H1 (cell line): ENCODE measurements at regions not wholly inside any gene's neighbourhood (a gene's known extent, or its start where the extent isn't known, plus 50 kb on each side); places are given as distances from the start of the nearest gene placed in this dataset.

Experiments used
- CTCF ChIA-PET: fragments of 300-600 bp; sonication (Branson Sonifier 250); formaldehyde crosslinking; loops from one replicate; lab custom pipeline; 2021; ENCODE audit not compliant: partially characterized antibody; lab: Charles Lee
- POLR2A ChIA-PET: fragments of 300-600 bp; sonication (Branson Sonifier 250); formaldehyde crosslinking; loops from one replicate; lab custom pipeline; 2021; ENCODE audit warnings: inconsistent platforms; ENCODE audit not compliant: partially characterized antibody; lab: Charles Lee
- DNase-seq, 2 experiments: peaks; one replicate each; pipeline versions ENCODE4 v3.0.0 to v3.0.0-alpha.2; 2010 to 2022; ENCODE audit warnings: low spot score in 2 of 2, low read depth in 1 of 2, mixed read lengths in 1 of 2
- FAIRE-seq: peaks from 2 replicates; lab custom pipeline; 2011; peaks lifted over from hg19 to GRCh38; lab: Jason Lieb, UNC
- H2AFZ ChIP-seq: 2 replicates; pipeline ENCODE4 v1.8.1; 2012; ENCODE audit warnings: low read length, inconsistent platforms
- H2AK5ac ChIP-seq: 2 replicates; pipeline ENCODE4 v1.6.1; 2013; ENCODE audit warnings: low read depth, low read length
- H2BK120ac ChIP-seq: replicated peaks from 2 replicates; pipeline ENCODE3; 2013; ENCODE audit warnings: low read depth, low read length, inconsistent platforms
- H2BK12ac ChIP-seq: 2 replicates; pipeline ENCODE4 v1.6.1; 2013; ENCODE audit warnings: low read depth, low read length
- H2BK15ac ChIP-seq: 2 replicates; pipeline ENCODE4 v1.6.1; 2013; ENCODE audit warnings: low read length
- H2BK20ac ChIP-seq: 2 replicates; pipeline ENCODE4 v1.6.1; 2013; ENCODE audit warnings: low read length
- H2BK5ac ChIP-seq: 2 replicates; pipeline ENCODE4 v1.6.1; 2013; ENCODE audit warnings: low read depth, low read length
- H3K14ac ChIP-seq: 2 replicates; pipeline ENCODE4 v1.6.1; 2013; ENCODE audit warnings: inconsistent platforms; ENCODE audit not compliant: insufficient read length
- H3K18ac ChIP-seq: 2 replicates; pipeline ENCODE4 v1.6.1; 2013; ENCODE audit warnings: low read length; ENCODE audit errors: extremely low read depth
- H3K23ac ChIP-seq: 2 replicates; pipeline ENCODE4 v1.6.1; 2013; ENCODE audit warnings: inconsistent platforms; ENCODE audit not compliant: insufficient read length
- H3K23me2 ChIP-seq: 2 replicates; pipeline ENCODE4 v1.6.1; 2013; ENCODE audit warnings: low read depth, low read length
- H3K27ac ChIP-seq: 2 replicates; pipeline ENCODE4 v1.6.1; 2011; ENCODE audit warnings: low read depth, low read length, inconsistent platforms
- H3K27me3 ChIP-seq, 4 experiments: replicated peaks in 1 of 4; 1 replicate in 1 of 4; 2 replicates in 3 of 4; pipeline versions ENCODE4 v1.6.1 to v1.8.1; 2011 to 2013; ENCODE audit warnings: low read length in 3 of 4, mild to moderate bottlenecking in 3 of 4, inconsistent platforms in 2 of 4, mixed read lengths in 2 of 4, moderate library complexity in 1 of 4; ENCODE audit not compliant: control insufficient read depth in 3 of 4, insufficient read depth in 3 of 4; ENCODE audit errors: extremely low read depth in 1 of 4
- H3K36me3 ChIP-seq, 4 experiments: 2 replicates each; pipeline versions ENCODE4 v1.6.1 to v1.8.1; 2011 to 2013; ENCODE audit warnings: mild to moderate bottlenecking in 4 of 4, low read length in 3 of 4, moderate library complexity in 2 of 4, control low read depth in 1 of 4, inconsistent platforms in 1 of 4; ENCODE audit not compliant: insufficient read depth in 4 of 4, control insufficient read depth in 2 of 4
- H3K4ac ChIP-seq: replicated peaks from 2 replicates; pipeline ENCODE3; 2013; ENCODE audit warnings: low read length, low read depth, mixed read lengths, inconsistent platforms; ENCODE audit not compliant: insufficient read length
- H3K4me1 ChIP-seq, 4 experiments: replicated peaks in 1 of 4; 1 replicate in 1 of 4; 2 replicates in 3 of 4; pipeline versions ENCODE4 v1.6.1 to v1.8.1; 2011 to 2013; ENCODE audit warnings: low read length in 3 of 4, inconsistent platforms in 2 of 4, mixed read lengths in 1 of 4; ENCODE audit not compliant: insufficient read depth in 4 of 4, control insufficient read depth in 3 of 4
- H3K4me2 ChIP-seq, 2 experiments: 2 replicates each; pipeline versions ENCODE4 v1.6.1 to v1.8.1; 2011 to 2013; ENCODE audit warnings: low read depth in 2 of 2, low read length in 2 of 2, control low read depth in 1 of 2, inconsistent platforms in 1 of 2, mild to moderate bottlenecking in 1 of 2; ENCODE audit not compliant: insufficient read depth in 1 of 2
- H3K4me3 ChIP-seq, 4 experiments: fragments of 200-600, 300-600 bp in 1 of 4; sonication (generic), shearing (Covaris generic), sonication (Bioruptor Twin) in 1 of 4; 2 replicates each; pipeline versions ENCODE4 v1.5.1 to v1.8.1; 2011 to 2016; ENCODE audit warnings: low read length in 4 of 4, low read depth in 3 of 4, control low read depth in 2 of 4, inconsistent platforms in 2 of 4, mild to moderate bottlenecking in 2 of 4, mixed read lengths in 1 of 4, moderate library complexity in 1 of 4; ENCODE audit not compliant: insufficient read depth in 2 of 4; ENCODE audit errors: extremely low read depth in 1 of 4
- H3K56ac ChIP-seq: replicated peaks from 2 replicates; pipeline ENCODE3; 2013; ENCODE audit warnings: low read depth, mild to moderate bottlenecking, mixed read lengths, low read length, inconsistent platforms; ENCODE audit not compliant: insufficient read length
- H3K79me1 ChIP-seq: 2 replicates; pipeline ENCODE4 v1.6.1; 2013; ENCODE audit warnings: low read depth, low read length, control low read depth
- H3K79me2 ChIP-seq, 2 experiments: 2 replicates each; pipeline versions ENCODE4 v1.6.1 to v1.8.1; 2012 to 2013; ENCODE audit warnings: low read length in 2 of 2, mild to moderate bottlenecking in 2 of 2, inconsistent platforms in 1 of 2; ENCODE audit not compliant: insufficient read depth in 2 of 2, control insufficient read depth in 1 of 2
- H3K9ac ChIP-seq, 4 experiments: replicated peaks in 1 of 4; 1 replicate in 1 of 4; 2 replicates in 3 of 4; pipeline versions ENCODE4 v1.6.1 to v1.8.1; 2011 to 2013; ENCODE audit warnings: low read depth in 3 of 4, low read length in 3 of 4, control low read depth in 2 of 4, mild to moderate bottlenecking in 2 of 4, moderate library complexity in 2 of 4, inconsistent platforms in 1 of 4; ENCODE audit errors: extremely low read depth in 1 of 4
- H3K9me3 ChIP-seq, 2 experiments: 2 replicates each; pipeline versions ENCODE4 v1.6.1 to v1.8.1; 2012 to 2013; ENCODE audit warnings: mild to moderate bottlenecking in 2 of 2, moderate library complexity in 2 of 2, control low read depth in 1 of 2, inconsistent platforms in 1 of 2, low read depth in 1 of 2, low read length in 1 of 2, mixed read lengths in 1 of 2; ENCODE audit not compliant: insufficient read depth in 2 of 2
- H4K20me1 ChIP-seq, 2 experiments: replicated peaks in 1 of 2; 2 replicates each; pipeline versions ENCODE3 to v1.8.1; 2011 to 2013; ENCODE audit warnings: inconsistent platforms in 2 of 2, low read length in 2 of 2, mild to moderate bottlenecking in 1 of 2; ENCODE audit not compliant: insufficient read depth in 2 of 2, control insufficient read depth in 1 of 2
- H4K5ac ChIP-seq: 2 replicates; pipeline ENCODE4 v1.6.1; 2013; ENCODE audit warnings: low read length, low read depth, mixed read lengths, inconsistent platforms; ENCODE audit not compliant: insufficient read length
- H4K8ac ChIP-seq: 2 replicates; pipeline ENCODE4 v1.8.0; 2013; ENCODE audit warnings: mild to moderate bottlenecking, moderate library complexity, low read length, inconsistent platforms; ENCODE audit not compliant: insufficient read depth; ENCODE audit errors: extremely low read depth
- H4K91ac ChIP-seq: replicated peaks from 2 replicates; pipeline ENCODE3; 2013; ENCODE audit warnings: low read length, mixed read lengths, inconsistent platforms; ENCODE audit not compliant: insufficient read length
- ASH2L ChIP-seq: fragments of 200-600, 300-600 bp; sonication (generic); IDR thresholded peaks from one replicate; pipeline ENCODE4 v1.7.1; 2017; ENCODE audit warnings: low read length
- BACH1 ChIP-seq: IDR thresholded peaks from 2 replicates; pipeline ENCODE4 v1.6.1; 2012; ENCODE audit warnings: low read length, improper control_type of control experiment
- CREB1 ChIP-seq: IDR thresholded peaks from 2 replicates; pipeline ENCODE4 v1.6.1; 2012; ENCODE audit warnings: inconsistent platforms
- CTBP2 ChIP-seq: IDR thresholded peaks from 2 replicates; pipeline ENCODE4 v1.7.0; 2011; ENCODE audit warnings: borderline replicate concordance, mild to moderate bottlenecking, moderate library complexity, mixed read lengths, low read length; ENCODE audit not compliant: insufficient read depth, insufficient read length
- KDM1A ChIP-seq: fragments of 200-600, 300-600 bp; sonication (generic); IDR thresholded peaks from 2 replicates; pipeline ENCODE4 v1.7.1; 2016; ENCODE audit warnings: mild to moderate bottlenecking, low read length, borderline replicate concordance
- SIRT6 ChIP-seq: IDR thresholded peaks from one replicate; pipeline ENCODE4 v1.7.1; 2012; ENCODE audit warnings: low read length, inconsistent platforms
- SRF ChIP-seq: IDR thresholded peaks from 2 replicates; pipeline ENCODE4 v1.6.1; 2011; ENCODE audit warnings: mild to moderate bottlenecking, low read depth, low read length, moderate library complexity
- TBP ChIP-seq: IDR thresholded peaks from 2 replicates; pipeline ENCODE4 v1.6.1; 2011; ENCODE audit warnings: low read depth, low read length, improper control_type of control experiment
- TEAD4 ChIP-seq: IDR thresholded peaks from 2 replicates; pipeline ENCODE4 v1.6.1; 2012; ENCODE audit warnings: low read depth, low read length, inconsistent platforms, mixed read lengths
- WGBS, 2 experiments: shearing (Covaris generic) in 1 of 2; methylation state at CpG; one replicate each; pipeline versions ENCODE4 v1.1.6 to v1.1.7; 2013 to 2015; ENCODE audit warnings: low lambda C conversion rate in 2 of 2, mixed read lengths in 2 of 2, inconsistent platforms in 1 of 2, low coverage in 1 of 2, missing lambda C conversion rate in 1 of 2; ENCODE audit not compliant: insufficient replicate concordance in 2 of 2, insufficient coverage in 1 of 2, insufficient read length in 1 of 2; ENCODE audit errors: extremely low coverage in 1 of 2, missing lambda C conversion rate in 1 of 2; 5-methylcytosine and 5-hydroxymethylcytosine counted together
- TF ChIP-seq, protein P1 (sequence below): IDR thresholded peaks from 2 replicates; pipeline ENCODE4 v1.6.1; 2012; ENCODE audit warnings: inconsistent platforms
- TF ChIP-seq, protein P2 (sequence below): IDR thresholded peaks from 2 replicates; pipeline ENCODE4 v1.6.1; 2012; ENCODE audit warnings: inconsistent platforms
- TF ChIP-seq, protein P3 (sequence below): IDR thresholded peaks from 2 replicates; pipeline ENCODE4 v1.6.1; 2012; ENCODE audit warnings: low read length, inconsistent platforms

DNA sequence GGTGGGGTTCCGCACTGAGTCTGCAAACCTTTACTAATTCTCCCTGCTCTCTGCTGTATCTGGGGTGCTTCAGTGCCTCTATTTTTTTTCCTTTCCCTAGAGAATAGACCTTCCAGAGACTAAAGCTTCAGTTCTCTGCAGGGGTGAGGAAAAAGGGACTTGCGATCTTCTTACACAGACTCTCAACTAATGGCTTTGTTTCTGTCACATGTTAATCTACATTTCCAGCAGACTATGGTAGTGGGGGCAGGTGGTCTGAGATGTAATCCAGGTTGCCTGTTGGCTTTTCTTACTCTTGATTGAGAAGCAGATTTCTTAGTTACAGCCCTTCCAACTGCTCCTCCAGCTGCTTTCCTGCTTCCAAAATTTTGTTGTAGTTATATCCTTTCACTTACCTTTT, 229.0 kb upstream of the NLRP1 start:
- H3K4me2 ChIP-seq: no peak overlapping the region
- H2BK120ac ChIP-seq: no peak overlapping the region
- H3K4me1 ChIP-seq: peaks cover 0 to 6% (median 3%) of the 10 kb centered on the region in 4 experiments; a peak in 5 of 7 replicates
- H3K4me3 ChIP-seq: no peak overlapping the region
- H3K23me2 ChIP-seq: no peaks in the 10 kb centered on the region
- no peak overlapping the region for H2AK5ac ChIP-seq
- no peaks in the 10 kb centered on the region for H3K36me3 ChIP-seq
- ChIA-PET CTCF (interaction anchor here (1.1 to 1.2 kb wide), 2 partner anchors 19 to 255 kb away, joined by 3 to 4 read pairs; no protein-coding TSS in a partner anchor), POLR2A (interaction anchor here (1.0 kb wide), 1 partner anchor 12 kb away, joined by 4 read pairs; no protein-coding TSS in a partner anchor)
- H4K8ac ChIP-seq: no peak overlapping the region
- peaks cover 28 to 29% of the 10 kb centered on the region in 2 experiments for H3K9me3 ChIP-seq
- H2BK5ac ChIP-seq: 0 out of 2 replicates have a peak overlapping the region, but pooled peaks have one; percentile 35
- 79% methylated on average over 2 of the region's 2 CpGs; no CpG with 5 or more reads in 1 of the 2 experiments for WGBS, 2 experiments
- no peaks in the 10 kb centered on the region for H3K79me2 ChIP-seq
- no peak overlapping the region for H3K9ac ChIP-seq
- no peak overlapping the region for H2BK20ac ChIP-seq
- H3K18ac ChIP-seq: no peak overlapping the region
- no peak overlapping the region for H3K27ac ChIP-seq
- no peaks in the 10 kb centered on the region for H3K79me1 ChIP-seq
- H2AFZ ChIP-seq: no peak overlapping the region
- H3K23ac ChIP-seq: no peak overlapping the region
- H3K27me3 ChIP-seq: no peaks in the 10 kb centered on the region
- H3K4ac ChIP-seq: no peak overlapping the region
- no peak overlapping the region for H2BK12ac ChIP-seq
- no peak overlapping the region for H4K5ac ChIP-seq
- no peak overlapping the region for H3K14ac ChIP-seq
- no peak for FAIRE-seq
- no peak overlapping the region for H2BK15ac ChIP-seq
- no peak overlapping the region for H3K56ac ChIP-seq
- no peak for DNase-seq
- H4K91ac ChIP-seq: no peak overlapping the region
- no peaks in the 10 kb centered on the region for H4K20me1 ChIP-seq
- TF ChIP-seq CTBP2 (no peak), SIRT6 (no peak), KDM1A (no peak), ASH2L (no peak), CREB1 (no peak), BACH1 (no peak), SRF (no peak), TBP (no peak), TEAD4 (no peak)
- TF ChIP-seq, protein P1, sequence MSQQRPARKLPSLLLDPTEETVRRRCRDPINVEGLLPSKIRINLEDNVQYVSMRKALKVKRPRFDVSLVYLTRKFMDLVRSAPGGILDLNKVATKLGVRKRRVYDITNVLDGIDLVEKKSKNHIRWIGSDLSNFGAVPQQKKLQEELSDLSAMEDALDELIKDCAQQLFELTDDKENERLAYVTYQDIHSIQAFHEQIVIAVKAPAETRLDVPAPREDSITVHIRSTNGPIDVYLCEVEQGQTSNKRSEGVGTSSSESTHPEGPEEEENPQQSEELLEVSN: peak; percentile 46; the same call in 1 of the 2 replicates
- TF ChIP-seq, protein P2, sequence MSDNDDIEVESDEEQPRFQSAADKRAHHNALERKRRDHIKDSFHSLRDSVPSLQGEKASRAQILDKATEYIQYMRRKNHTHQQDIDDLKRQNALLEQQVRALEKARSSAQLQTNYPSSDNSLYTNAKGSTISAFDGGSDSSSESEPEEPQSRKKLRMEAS: peak; percentile 55
- TF ChIP-seq, protein P3, sequence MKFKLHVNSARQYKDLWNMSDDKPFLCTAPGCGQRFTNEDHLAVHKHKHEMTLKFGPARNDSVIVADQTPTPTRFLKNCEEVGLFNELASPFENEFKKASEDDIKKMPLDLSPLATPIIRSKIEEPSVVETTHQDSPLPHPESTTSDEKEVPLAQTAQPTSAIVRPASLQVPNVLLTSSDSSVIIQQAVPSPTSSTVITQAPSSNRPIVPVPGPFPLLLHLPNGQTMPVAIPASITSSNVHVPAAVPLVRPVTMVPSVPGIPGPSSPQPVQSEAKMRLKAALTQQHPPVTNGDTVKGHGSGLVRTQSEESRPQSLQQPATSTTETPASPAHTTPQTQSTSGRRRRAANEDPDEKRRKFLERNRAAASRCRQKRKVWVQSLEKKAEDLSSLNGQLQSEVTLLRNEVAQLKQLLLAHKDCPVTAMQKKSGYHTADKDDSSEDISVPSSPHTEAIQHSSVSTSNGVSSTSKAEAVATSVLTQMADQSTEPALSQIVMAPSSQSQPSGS: no peak
